NCI-H460 (cell line): ENCODE measurements at regions not wholly inside any gene's neighbourhood (a gene's known extent, or its start where the extent isn't known, plus 50 kb on each side); places are given as distances from the start of the nearest gene placed in this dataset.

ENCODE experiments used
- small RNA-seq, 2 experiments: library from RNA; depleted of rRNA; stranded (forward); fragments of <200 nt; gene quantifications; one replicate each; pipeline ENCODE3, GENCODE V24; 2014

Small RNA genes in the stretch of these regions (small RNA-seq; reads per million reads assigned to genes)
- 0 reads per million in 2 experiments for gene SNX3P1X
